GM21515 (cell line): ENCODE measurements at regions not wholly inside any gene's neighbourhood (a gene's known extent, or its start where the extent isn't known, plus 50 kb on each side); places are given as distances from the start of the nearest gene placed in this dataset.

Experiments used
- ATAC-seq: cut with Tn5 transposase; IDR thresholded peaks from one replicate; pipeline ENCODE4 v1.9.1; 2021; ENCODE audit not compliant: unreplicated experiment

DNA sequence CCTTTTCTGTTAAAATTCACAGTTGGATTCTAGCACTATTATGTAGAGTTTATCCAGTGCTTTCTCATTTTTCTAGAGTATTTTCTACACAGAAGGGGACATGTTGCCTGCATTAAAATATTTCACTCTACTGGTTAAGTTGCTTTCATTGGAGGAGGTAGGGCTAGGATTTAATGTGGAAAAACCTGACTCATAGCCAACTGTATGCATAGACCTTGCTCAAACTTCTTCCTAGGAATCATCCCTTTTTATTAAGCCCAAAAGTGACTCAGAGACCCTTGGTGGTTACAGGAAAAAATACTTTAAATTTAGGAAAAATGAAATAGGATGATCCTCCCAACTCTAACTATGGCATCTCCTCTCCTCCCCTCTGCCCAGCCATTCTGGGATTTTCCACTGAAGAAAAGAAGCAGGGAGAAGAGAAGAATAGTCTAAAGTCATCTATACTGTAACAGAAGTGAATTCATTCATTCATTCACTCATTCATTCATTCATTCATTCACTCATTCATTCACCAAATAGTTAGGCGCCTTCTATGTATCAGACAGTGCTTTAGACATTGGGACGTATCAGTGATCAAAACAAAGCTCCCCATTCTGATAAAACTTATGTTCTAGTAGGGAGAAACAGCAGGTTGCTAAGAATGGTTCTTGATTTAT is 109.0 kb upstream of the HTR2A start:
- no peak for ATAC-seq

- no peak for ATAC-seq
Observed at GRCh38 chr13:47004540-47004939, 107.7 kb upstream of the HTR2A start.

- no peak for ATAC-seq
Observed at GRCh38 chr13:47004027-47004426, 107.2 kb upstream of the HTR2A start.

- ATAC-seq, result no peak
Observed at GRCh38 chr13:47000165-47000564, 103.3 kb upstream of the HTR2A start.

- peak; percentile 32 for ATAC-seq
Observed at GRCh38 chr13:46996316-46997030, 99.6 kb upstream of the HTR2A start.

DNA sequence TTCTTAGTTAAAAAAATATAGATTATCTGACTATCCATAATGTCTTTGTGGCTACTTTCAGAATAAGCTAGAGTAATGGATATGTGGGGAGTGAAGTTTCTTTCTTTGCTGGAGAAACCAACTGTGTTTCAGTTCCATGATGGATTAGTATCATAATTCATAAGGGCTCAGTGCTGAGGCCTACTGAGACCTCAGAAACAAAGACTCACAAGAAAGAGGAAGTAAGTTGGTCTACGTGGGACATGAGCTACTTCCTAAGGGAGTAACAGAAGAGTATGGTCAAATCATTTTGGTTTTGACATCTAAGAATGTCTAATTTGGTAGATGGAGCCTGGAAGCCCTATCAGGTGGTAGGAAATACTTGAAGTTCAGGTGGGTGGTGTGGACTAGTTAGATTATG is 99.0 kb upstream of the HTR2A start:
- ATAC-seq, result peak; percentile 92

GRCh38 chr13:46994492-46994891 is 97.6 kb upstream of the HTR2A start:
- no peak for ATAC-seq

DNA sequence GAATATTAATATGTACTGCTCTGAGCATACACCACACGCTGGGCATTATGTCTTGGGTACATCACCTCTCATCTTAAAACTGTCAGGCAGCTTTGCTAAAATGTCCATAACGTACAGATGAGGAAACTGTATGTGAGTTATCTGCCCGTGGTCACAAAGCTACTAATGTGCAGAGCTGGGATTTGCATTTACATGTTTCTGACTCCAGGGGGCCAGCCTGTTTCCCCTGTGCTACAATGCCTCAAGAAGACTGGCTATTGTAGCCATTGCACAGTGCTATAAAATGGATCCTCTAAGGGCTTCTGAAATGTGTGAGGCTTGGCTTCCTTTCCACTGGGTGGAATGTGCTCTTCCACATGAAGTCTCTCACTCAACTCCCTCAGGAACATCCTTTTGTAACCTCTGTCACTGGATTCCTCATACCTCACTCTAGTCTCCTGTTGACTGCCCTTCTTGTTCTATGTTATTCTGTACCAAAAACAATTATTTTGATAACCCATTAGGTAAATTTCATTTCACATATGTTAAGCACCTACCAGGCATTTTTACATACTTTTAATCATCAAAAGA is 95.6 kb upstream of the HTR2A start:
- ATAC-seq, result no peak

DNA sequence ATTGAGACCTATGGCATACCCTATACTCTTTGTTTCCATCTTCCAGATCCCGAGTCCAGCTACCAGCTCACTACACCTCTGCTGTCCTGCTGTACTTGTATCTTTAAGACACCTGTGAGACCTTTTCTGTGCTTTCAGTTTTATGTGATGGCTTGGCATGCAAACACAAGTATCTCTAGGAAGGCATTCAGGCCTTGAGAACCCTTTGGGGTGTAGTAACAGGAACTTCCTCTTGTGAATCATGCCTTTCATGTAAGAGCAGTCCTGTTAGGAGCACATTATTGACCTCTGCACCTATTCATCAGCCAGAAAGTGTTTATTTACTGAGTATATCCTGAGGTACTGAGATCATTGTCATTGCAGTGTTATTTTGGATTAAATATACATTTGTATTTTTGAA is 87.0 kb upstream of the HTR2A start:
- ATAC-seq, result peak; percentile 74

- peak; percentile 84 for ATAC-seq
Observed at GRCh38 chr13:46982856-46983582, 86.2 kb upstream of the HTR2A start.

GRCh38 chr13:46975173-46975572 is 78.3 kb upstream of the HTR2A start:
- no peak for ATAC-seq

DNA sequence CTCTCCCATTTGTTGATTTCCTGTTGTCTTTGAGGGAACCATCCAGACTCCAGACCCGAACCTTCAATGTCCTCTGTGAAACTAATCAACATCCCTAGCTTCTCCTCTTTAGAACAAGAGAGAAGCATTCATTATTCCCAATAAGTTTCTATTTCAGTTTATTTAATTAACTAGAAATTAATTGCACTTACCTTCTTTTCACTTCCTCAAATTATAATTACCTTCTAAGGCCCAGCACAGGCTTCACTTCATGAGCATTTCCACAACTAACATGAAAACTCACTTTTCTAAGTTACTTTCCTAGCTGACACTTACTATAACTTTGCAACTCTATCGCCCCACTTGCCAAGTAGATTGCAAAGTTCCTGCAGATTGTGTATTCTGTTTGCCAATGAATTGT is 71.6 kb upstream of the HTR2A start:
- no peak for ATAC-seq

GRCh38 chr13:46964789-46965527 is 68.1 kb upstream of the HTR2A start:
- ATAC-seq, result no peak

- no peak for ATAC-seq
Observed at GRCh38 chr13:46963904-46964303, 67.1 kb upstream of the HTR2A start.

DNA sequence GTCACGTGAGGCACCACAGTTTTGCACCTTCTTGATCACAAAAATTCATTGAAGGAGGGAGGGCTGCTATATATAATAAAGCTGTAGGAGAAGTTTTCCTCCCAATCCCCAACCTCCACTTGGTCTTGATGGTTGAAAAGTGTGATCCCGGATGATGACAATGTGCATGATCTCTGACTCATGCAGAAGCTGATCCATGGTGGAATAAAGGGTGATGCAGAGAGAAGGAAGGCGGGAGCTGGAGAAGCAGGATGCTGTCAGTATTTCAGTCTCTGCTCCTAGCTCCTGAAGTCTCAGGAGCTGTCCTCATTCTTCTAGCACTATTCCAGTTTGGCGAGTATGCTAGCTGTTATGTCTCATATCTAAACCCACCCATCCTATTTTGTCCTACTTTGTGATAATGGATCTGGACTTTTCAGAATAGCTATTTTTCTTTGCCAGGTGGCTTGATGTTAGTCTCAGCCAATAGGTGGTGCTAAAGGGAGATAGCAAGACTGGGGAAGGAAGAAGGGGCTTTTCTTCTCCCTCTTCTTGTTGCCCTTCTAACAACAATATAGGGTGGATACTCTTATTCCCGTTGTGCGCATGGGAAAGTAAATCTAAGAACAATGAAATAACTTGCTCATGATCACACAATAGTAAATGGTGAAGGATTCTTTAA is 65.6 kb upstream of the HTR2A start:
- no peak for ATAC-seq

DNA sequence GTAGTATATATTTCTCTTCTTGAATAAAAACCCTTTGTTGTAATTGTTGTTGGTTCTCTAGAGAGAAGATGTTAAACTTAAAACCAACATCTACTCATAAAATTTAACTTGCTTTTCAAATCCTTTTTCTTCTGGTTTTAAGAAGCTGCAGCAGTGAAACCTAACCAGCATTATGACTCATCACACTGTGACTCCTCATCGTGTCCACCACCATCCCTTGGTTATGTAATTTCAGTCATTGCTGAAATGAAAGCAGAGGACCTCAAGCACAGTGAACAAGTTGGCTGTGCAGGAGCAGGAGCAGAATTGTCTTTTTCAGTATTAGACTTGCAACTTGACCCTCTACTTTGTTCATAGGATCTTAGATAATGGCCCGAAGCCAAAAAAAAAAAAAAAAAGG is 64.9 kb upstream of the HTR2A start:
- ATAC-seq, result peak; percentile 99

DNA sequence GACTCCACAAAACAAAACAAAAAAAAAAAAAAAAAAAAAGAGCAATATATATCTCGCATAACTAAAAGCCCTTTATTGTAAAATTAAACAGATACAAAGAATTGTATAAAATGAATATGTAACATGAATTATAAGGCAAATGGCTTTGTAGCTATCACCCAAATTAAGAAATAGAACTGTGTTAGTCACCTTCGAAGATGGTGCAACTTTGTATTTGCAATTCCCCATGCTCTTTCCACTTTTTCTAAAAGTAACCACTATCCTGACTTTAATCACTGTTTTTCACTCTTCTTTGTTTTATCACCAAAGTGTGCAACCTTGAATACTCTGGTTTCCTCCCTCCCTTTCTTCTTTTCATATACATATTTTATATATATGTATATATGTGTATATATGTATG is 57.1 kb upstream of the HTR2A start:
- no peak for ATAC-seq

- no peak for ATAC-seq
Observed at GRCh38 chr13:46953331-46953730, 56.5 kb upstream of the HTR2A start.

GRCh38 chr13:46951516-46951915 is 54.7 kb upstream of the HTR2A start:
- no peak for ATAC-seq

GRCh38 chr13:46949211-46949610 is 52.4 kb upstream of the HTR2A start:
- ATAC-seq, result no peak

DNA sequence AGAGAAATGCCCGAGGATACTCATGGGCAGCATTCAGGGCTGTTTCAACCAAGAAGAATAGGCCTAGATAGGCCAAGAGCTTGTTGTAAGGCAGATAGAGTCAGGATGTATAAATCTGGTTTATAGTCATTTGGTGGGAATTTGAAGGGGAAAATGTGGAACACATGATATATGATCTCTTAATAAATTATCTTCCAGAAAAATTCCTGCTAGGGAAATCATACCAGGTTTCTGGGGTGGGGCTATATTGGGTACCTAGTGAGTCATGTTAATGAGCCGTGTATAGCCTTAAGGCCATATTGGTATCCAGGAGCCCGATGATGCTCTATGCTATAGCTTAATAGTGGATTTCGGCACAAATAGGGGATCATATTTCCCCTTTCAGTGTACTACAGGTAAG is 51.5 kb upstream of the HTR2A start:
- ATAC-seq, result no peak
